ENCODE measurements at regions not wholly inside any gene's neighbourhood (a gene's known extent, or its start where the extent isn't known, plus 50 kb on each side); places are given as distances from the start of the nearest gene placed in this dataset.

- DNase-seq (ENCODE audit: low spot score): no peak
Measured at GRCh38 chr1:14102180-14102579, 402.2 kb downstream of the PRDM2 start.

- no peak for DNase-seq (ENCODE audit: low spot score)
Measured at GRCh38 chr1:14103878-14104430, 404.0 kb downstream of the PRDM2 start.

- no peak for DNase-seq (ENCODE audit: low spot score)
Measured at GRCh38 chr1:14106126-14106525, 406.1 kb downstream of the PRDM2 start.

GRCh38 chr1:14106679-14107313, 406.8 kb downstream of the PRDM2 start:
- no peak for DNase-seq (ENCODE audit: low spot score)

DNA sequence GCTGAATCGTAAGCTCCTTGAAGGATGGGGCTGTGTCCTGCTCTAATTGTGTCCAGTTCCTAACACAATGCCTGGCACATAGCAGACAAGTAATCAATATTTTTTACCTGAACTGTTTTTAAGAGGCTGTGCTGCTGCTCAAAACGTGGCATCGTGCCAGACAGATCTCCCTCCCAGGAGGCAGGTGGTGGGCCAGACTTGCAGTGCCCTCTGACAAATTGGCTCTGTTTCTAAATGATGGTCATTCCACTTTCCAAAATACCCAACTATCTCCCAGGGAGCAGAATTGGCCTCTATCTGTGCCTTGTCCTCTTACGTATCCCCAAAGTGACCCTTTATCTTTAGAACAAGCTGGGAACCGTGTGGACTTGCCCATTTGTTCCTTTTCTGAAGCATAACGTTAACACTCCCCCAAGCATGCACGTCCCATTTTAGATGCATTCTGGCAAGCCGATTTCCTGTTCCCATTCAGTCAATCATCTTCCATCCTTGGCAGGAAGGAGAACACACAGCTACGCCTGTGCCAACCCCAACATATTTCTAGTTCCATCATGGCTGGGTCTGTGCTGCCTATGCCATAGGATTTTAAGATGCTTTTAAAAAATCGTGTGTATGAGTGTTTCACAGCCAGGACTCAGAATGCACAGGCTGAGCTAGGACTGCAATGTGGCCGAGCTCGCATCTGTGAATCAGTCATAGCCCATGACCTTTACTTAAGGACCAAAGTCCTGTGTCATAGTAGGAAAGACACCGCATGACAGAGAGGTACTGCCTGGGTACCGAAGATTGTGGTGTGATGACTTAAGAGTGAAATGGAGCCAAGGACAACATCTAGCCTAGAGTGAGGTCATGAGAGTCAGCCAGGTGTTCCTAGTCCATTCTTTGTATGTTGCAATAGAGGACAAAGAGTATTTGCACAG, 408.6 kb downstream of the PRDM2 start:
- no peak for DNase-seq (ENCODE audit: low spot score)

DNA sequence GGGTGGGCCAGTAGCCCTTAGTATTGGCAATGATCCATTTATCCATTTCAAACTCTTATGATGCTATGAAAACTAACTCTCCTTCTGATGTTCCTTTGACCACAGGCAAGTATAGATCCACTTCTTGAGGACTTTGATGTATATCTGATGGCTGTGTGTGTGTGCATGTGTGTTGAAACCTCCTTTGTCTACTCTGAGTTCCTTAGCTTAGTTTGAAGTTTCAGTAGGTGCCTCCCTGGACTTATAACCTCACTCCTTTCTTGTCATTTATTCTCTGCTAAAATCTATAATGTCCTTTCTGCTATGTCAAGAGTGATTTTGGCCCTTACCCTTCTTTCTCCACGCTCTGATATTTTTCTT, 409.3 kb downstream of the PRDM2 start:
- DNase-seq (ENCODE audit: low spot score): no peak

DNA sequence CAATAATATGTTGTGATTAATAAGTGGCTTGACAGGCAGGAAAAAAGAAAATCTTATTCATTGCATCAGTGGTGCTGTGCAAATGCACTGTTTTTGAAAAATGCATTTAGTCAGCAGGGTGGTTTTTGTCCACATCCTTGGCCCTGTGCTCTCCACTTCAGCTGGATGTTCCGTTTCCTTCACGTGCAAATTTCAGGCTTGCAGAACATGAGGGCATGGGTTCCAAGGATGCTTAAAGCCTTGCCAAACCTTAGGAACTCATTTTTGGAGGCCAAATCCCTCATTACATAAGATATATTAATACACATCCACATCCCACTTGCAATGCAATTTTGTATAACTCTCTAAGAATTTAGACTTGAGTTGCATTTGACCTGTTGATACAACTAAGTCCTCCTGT, 410.1 kb downstream of the PRDM2 start:
- DNase-seq (ENCODE audit: low spot score): no peak

DNA sequence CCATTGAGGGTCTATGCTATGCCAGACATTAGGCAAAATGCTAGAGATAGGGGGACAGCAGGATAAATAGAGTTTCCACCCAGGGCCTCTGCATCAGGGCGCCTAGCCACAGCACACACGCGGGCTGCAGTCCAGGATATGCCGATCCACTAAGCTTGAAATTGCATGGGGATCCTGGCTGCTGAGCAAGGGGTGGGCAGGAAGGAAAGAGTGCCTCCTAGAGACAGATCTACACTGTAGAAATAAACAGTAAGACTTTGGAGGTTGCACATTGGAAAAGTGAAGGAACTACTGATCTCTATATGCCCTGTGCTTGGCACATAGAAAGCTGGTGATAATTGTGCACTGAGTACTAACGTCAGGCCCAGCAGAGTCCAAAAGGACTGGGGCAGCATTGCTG, 411.1 kb downstream of the PRDM2 start:
- DNase-seq (ENCODE audit: low spot score): no peak

DNA sequence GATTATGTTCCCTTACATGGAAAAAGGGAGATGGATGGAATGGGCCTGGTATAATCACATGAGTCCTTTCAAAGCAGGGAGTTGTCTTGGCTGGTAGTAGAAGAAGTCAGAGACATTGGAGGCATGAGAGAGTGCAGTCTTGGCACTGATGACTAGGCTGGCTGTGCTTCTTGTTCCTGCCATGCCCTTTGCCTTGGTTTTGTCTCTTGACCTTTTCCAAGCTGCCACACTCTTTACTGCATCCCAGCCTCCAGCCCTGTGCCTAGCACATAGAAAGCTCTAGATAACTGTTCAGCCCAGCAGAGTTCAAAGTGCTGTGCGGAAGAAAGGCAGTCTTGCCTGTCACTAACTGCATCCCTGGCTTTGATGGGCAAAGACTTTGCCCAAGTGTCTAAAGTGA, 412.6 kb downstream of the PRDM2 start:
- DNase-seq (ENCODE audit: low spot score): no peak

DNA sequence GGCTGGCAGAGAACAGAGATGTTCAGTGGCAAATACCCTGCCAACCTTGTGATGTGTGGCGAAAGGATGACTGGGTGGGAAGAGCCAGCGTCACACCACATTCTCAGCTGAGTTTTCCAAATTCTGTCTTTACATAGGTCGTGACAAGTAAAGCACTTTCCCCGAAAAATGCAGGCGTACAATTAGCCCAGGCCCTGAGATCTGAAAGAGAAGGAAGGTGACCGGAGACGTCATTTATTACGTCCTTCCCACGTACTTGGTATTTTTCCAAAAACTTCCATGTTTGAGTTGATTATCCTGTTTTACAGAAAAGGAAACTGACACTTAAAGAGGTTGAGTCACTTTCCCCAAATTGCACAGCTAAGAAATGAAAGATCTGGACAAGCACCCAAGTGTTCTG, 413.3 kb downstream of the PRDM2 start:
- no peak for DNase-seq (ENCODE audit: low spot score)

GRCh38 chr1:14113841-14114567, 414.0 kb downstream of the PRDM2 start:
- no peak for DNase-seq (ENCODE audit: low spot score)

- DNase-seq (ENCODE audit: low spot score): no peak
Measured at GRCh38 chr1:14115976-14116375, 416.0 kb downstream of the PRDM2 start.

DNA sequence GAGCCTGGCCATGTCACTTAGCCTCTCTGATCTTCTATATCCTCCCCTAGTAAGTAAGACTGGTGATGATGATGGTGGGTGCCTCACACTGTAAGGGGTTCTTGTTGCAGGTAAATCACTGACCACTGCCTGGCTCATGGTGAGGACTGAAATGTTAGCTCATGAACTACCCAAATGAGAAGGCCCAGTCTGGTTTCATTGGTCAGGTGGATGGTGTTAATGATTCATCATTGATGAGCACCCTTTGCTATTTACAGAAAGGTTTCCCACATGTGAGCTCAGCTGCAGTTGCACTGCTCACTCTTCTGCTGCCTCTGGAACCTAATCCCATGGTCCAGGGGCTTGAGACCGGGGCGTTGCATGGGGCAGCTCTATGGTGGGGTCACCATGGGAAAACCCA, 417.7 kb downstream of the PRDM2 start:
- no peak for DNase-seq (ENCODE audit: low spot score)

- no peak for DNase-seq (ENCODE audit: low spot score)
Measured at GRCh38 chr1:14118691-14119485, 418.9 kb downstream of the PRDM2 start.

DNA sequence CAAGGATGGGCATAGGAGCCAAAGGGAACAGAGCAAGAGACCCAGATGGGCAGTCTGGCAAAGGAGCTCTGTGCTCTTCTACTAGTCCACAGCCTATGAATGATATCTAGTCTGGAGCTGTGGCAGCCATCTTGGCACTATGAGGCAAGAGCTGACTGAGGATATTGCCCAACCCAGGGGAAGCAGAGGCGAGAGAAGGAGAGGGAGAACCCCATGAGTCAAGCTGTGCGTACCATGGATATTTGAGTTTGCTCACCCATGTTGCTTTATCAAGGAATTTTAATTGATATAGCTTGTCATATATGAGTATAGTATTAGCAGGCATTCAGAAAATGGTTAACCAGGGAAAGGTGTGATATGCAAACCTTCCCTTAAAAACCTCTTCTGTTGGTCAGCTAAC, 420.9 kb downstream of the PRDM2 start:
- DNase-seq (ENCODE audit: low spot score): no peak

- DNase-seq (ENCODE audit: low spot score): no peak
Measured at GRCh38 chr1:14128096-14128495, 428.1 kb downstream of the PRDM2 start.

GRCh38 chr1:14129009-14129408, 429.0 kb downstream of the PRDM2 start:
- no peak for DNase-seq (ENCODE audit: low spot score)

- no peak for DNase-seq (ENCODE audit: low spot score)
Measured at GRCh38 chr1:14135070-14135469, 435.1 kb downstream of the PRDM2 start.

- DNase-seq (ENCODE audit: low spot score): no peak
Measured at GRCh38 chr1:14136152-14136763, 436.3 kb downstream of the PRDM2 start.

DNA sequence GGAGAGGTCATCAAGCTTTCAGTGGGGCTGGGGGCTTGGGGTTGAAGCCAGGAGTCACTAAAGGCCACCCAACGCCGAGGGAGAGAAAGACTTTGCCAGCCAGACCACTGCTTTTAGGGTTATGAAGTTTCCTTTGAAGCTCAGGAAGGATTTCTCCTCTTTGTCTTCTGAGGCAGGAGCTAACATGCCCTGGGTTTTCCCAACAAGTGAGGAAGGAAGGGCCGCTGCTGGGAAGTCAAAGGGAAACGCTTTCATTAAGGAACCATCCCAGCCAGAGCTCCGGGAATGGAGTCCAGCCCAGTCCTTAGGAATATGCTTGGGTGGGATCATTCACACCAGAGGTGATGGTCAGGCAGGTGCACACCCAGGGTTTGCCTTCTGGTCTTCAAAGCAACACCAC, 436.9 kb downstream of the PRDM2 start:
- no peak for DNase-seq (ENCODE audit: low spot score)

- no peak for DNase-seq (ENCODE audit: low spot score)
Measured at GRCh38 chr1:14137411-14138134, 437.6 kb downstream of the PRDM2 start.

All from CD4-positive, alpha-beta T cell treated with Interleukin-15 for 4 hours (primary cell).